HepG2 (cell line): ENCODE measurements at regions not wholly inside any gene's neighbourhood (a gene's known extent, or its start where the extent isn't known, plus 50 kb on each side); places are given as distances from the start of the nearest gene placed in this dataset.

ENCODE experiments used
- ATAC-seq: fragments of 200-7000 bp; cut with Tn5 transposase; 3 replicates; pipeline ENCODE4 v1.9.1; 2020; ENCODE audit warnings: mild to moderate bottlenecking, moderate library complexity
- BruUV-seq: library from RNA; stranded (reverse); fragments of 400-500 nt; replicated peaks from 2 replicates; lab custom pipeline; 2021; lab: Mats Ljungman, UMichigan
- CTCF ChIA-PET: fragments of 300-600 bp; formaldehyde crosslinking; extraction: SDS; loops from one replicate; lab custom pipeline; 2021; ENCODE audit warnings: low total read pairs, inconsistent platforms, low intra/inter-chr PET ratio; lab: Yijun Ruan, JAX
- POLR2A ChIA-PET: fragments of 350-600 bp; sonication (Branson Sonifier 250); formaldehyde crosslinking; loops from one replicate; lab custom pipeline; 2020; ENCODE audit warnings: antibody characterized with exemption, inconsistent platforms; lab: Yijun Ruan, JAX
- DNase-seq: peaks from one replicate; pipeline ENCODE4 v3.0.0-alpha.2; 2015; ENCODE audit warnings: low spot score
- FAIRE-seq: peaks from 3 replicates; lab custom pipeline; 2011; peaks lifted over from hg19 to GRCh38; lab: Jason Lieb, UNC
- H2AFZ ChIP-seq: one replicate; pipeline ENCODE4 v1.6.1; 2011; ENCODE audit warnings: low read length, inconsistent platforms
- H3K27ac ChIP-seq: fragments of 300-600 bp; 3 replicates; pipeline ENCODE4 v1.8.0; 2011; ENCODE audit warnings: mixed run types, mild to moderate bottlenecking, mixed read lengths, low read length, inconsistent platforms; ENCODE audit not compliant: insufficient read depth; ENCODE audit errors: extremely low read length
- H3K27me3 ChIP-seq, 2 experiments: fragments of 200-600 bp in 1 of 2; 2 replicates in 1 of 2; 3 replicates in 1 of 2; pipeline versions ENCODE4 v1.6.0 to v1.8.0; 2011; ENCODE audit warnings: low read length in 2 of 2, mild to moderate bottlenecking in 2 of 2, moderate library complexity in 2 of 2, inconsistent platforms in 1 of 2; ENCODE audit not compliant: insufficient read depth in 2 of 2, control insufficient read depth in 1 of 2
- H3K36me3 ChIP-seq, 2 experiments: fragments of 200-600 bp in 1 of 2; replicated peaks in 1 of 2; 2 replicates in 1 of 2; 3 replicates in 1 of 2; pipeline versions ENCODE4 v1.5.1 to v1.8.0; 2011; ENCODE audit warnings: low read length in 2 of 2, inconsistent platforms in 1 of 2; ENCODE audit not compliant: insufficient read depth in 2 of 2, control insufficient read depth in 1 of 2
- H3K4me1 ChIP-seq: 2 replicates; pipeline ENCODE4 v1.5.1; 2012; ENCODE audit warnings: low read length, inconsistent platforms; ENCODE audit not compliant: insufficient read depth
- H3K4me2 ChIP-seq: 2 replicates; pipeline ENCODE4 v1.6.0; 2011; ENCODE audit warnings: low read depth, low read length, inconsistent platforms
- H3K4me3 ChIP-seq, 3 experiments: fragments of 200-600 bp in 1 of 3; sonication (generic), shearing (Covaris generic) in 1 of 3; replicated peaks in 1 of 3; 2 replicates each; pipeline ENCODE4 v1.5.1; 2011 to 2016; ENCODE audit warnings: low read length in 3 of 3, inconsistent platforms in 2 of 3, low read depth in 2 of 3, mild to moderate bottlenecking in 2 of 3, control low read depth in 1 of 3, mixed read lengths in 1 of 3; ENCODE audit not compliant: insufficient read depth in 1 of 3
- H3K79me2 ChIP-seq: one replicate; pipeline ENCODE4 v1.6.1; 2011; ENCODE audit warnings: low read length, inconsistent platforms; ENCODE audit not compliant: insufficient read depth
- H3K9ac ChIP-seq: 2 replicates; pipeline ENCODE4 v1.6.0; 2011; ENCODE audit warnings: mild to moderate bottlenecking, low read depth, low read length, inconsistent platforms; ENCODE audit not compliant: insufficient read depth
- H3K9me3 ChIP-seq: 2 replicates; pipeline ENCODE4 v1.5.1; 2012; ENCODE audit warnings: mild to moderate bottlenecking, low read length
- H4K20me1 ChIP-seq: 2 replicates; pipeline ENCODE4 v1.6.0; 2011; ENCODE audit warnings: inconsistent platforms, mild to moderate bottlenecking, low read length, moderate library complexity; ENCODE audit not compliant: insufficient read depth
- ARNTL ChIP-seq: sonication (generic); formaldehyde crosslinking; IDR thresholded peaks from 2 replicates; pipeline ENCODE4 v1.4.0; 2020; ENCODE audit warnings: mild to moderate bottlenecking, missing genetic modification reagents
- ATM ChIP-seq: fragments of 450-650 bp; IDR thresholded peaks from 2 replicates; pipeline ENCODE4 v1.7.1; 2017; ENCODE audit warnings: mild to moderate bottlenecking, borderline replicate concordance
- FOXM1 ChIP-seq: sonication (generic); formaldehyde crosslinking; IDR thresholded peaks from 2 replicates; pipeline ENCODE4 v1.5.0; 2020; ENCODE audit warnings: missing genetic modification reagents
- GABPA ChIP-seq, 2 experiments: IDR thresholded peaks; 2 replicates each; pipeline ENCODE4 v1.6.1; 2011 to 2016; ENCODE audit warnings: low read depth in 2 of 2, low read length in 1 of 2, missing biosample characterization in 1 of 2, missing genetic modification characterization in 1 of 2
- NRL ChIP-seq: sonication (generic); formaldehyde crosslinking; IDR thresholded peaks from 2 replicates; pipeline ENCODE4 v1.5.0; 2020; ENCODE audit warnings: missing genetic modification reagents, mild to moderate bottlenecking, moderate library complexity, borderline replicate concordance
- POLR2G ChIP-seq: fragments of 200-400 bp; formaldehyde crosslinking; IDR thresholded peaks from 2 replicates; pipeline ENCODE4 v1.6.1; 2018; ENCODE audit warnings: mild to moderate bottlenecking, low read depth, low read length, moderate library complexity
- SIN3A ChIP-seq: IDR thresholded peaks from 2 replicates; pipeline ENCODE4 v1.6.1; 2011; ENCODE audit warnings: low read depth, mild to moderate bottlenecking, control low read depth, low read length, borderline replicate concordance
- SMARCC2 ChIP-seq: fragments of 450-650 bp; IDR thresholded peaks from 2 replicates; pipeline ENCODE4 v1.6.1; 2017; ENCODE audit warnings: antibody characterized with exemption, mild to moderate bottlenecking
- TAF1 ChIP-seq: sonication (generic); formaldehyde crosslinking; IDR thresholded peaks from 2 replicates; pipeline ENCODE4 v1.4.0; 2020; ENCODE audit warnings: missing genetic modification reagents
- XRCC5 ChIP-seq: fragments of 200-400 bp; formaldehyde crosslinking; optimal IDR thresholded peaks from 2 replicates; pipeline ENCODE3; 2017; ENCODE audit warnings: mild to moderate bottlenecking, low read length
- ZC3H13 ChIP-seq: sonication (generic); formaldehyde crosslinking; IDR thresholded peaks from 2 replicates; pipeline ENCODE4 v1.8.1; 2023; ENCODE audit warnings: mild to moderate bottlenecking, missing genetic modification reagents, moderate library complexity
- ZFP36L2 ChIP-seq: sonication (generic); formaldehyde crosslinking; IDR thresholded peaks from 2 replicates; pipeline ENCODE4 v1.4.0; 2020; ENCODE audit warnings: missing genetic modification reagents
- ZNF543 ChIP-seq: sonication (generic); formaldehyde crosslinking; IDR thresholded peaks from 2 replicates; pipeline ENCODE4 v1.4.0; 2020; ENCODE audit warnings: mild to moderate bottlenecking, missing genetic modification reagents
- ZNF724P ChIP-seq: sonication (generic); formaldehyde crosslinking; IDR thresholded peaks from 2 replicates; pipeline ENCODE4 v1.8.0; 2022; ENCODE audit warnings: missing genetic modification reagents, borderline replicate concordance
- WGBS: methylation state at CpG from one replicate; pipeline ENCODE4 v1.1.6; 2017; ENCODE audit warnings: low lambda C conversion rate; 5-methylcytosine and 5-hydroxymethylcytosine counted together
- in situ Hi-C: cut with HindIII; loops from 2 replicates; pipeline ENCODE4 v1.10.0; 2017; ENCODE audit warnings: low pct_unique_long_range_greater_than_20kb; ENCODE audit not compliant: extremely low pct_ligation_motif_present
- intact Hi-C: fragments of 100-400 bp; cut with micrococcal nuclease; formaldehyde crosslinking; loops from one replicate; pipeline ENCODE4 v1.10.0; 2022; ENCODE audit not compliant: unreplicated experiment
- TF ChIP-seq, protein P1 (sequence below): fragments of 450-650 bp; IDR thresholded peaks from 2 replicates; pipeline ENCODE4 v1.6.1; 2017
- TF ChIP-seq, protein P2 (sequence below): sonication (generic); formaldehyde crosslinking; conservative IDR thresholded peaks from 2 replicates; pipeline ENCODE4 v1.4.0; 2020; ENCODE audit warnings: missing genetic modification reagents
- TF ChIP-seq, protein P3 (sequence below): sonication (generic); formaldehyde crosslinking; IDR thresholded peaks from 2 replicates; pipeline ENCODE4 v1.8.0; 2023; ENCODE audit warnings: mild to moderate bottlenecking, missing genetic modification reagents

DNA sequence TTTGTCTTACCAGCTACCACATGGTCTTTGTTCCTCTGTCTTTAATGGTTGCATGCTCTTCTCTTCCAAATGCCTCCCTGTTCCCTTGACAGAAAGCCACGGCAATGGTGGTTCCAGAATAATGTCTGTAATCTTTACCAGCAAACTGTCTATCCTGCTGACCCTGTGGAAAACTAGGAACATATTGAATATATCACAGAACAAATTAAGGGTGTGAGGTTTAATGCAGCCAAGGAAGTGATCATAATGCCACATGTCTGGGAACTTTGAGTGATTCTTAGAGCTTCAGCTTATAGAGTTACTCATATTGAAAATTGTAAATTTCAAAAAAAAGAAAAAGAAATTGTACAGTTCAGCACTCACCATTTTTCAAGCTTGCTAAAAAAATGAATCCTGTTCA, 282.9 kb upstream of the RARB start:
- CTCF ChIA-PET: no interaction called here

More for the DNA sequence above, 282.9 kb upstream of the RARB start:
- no peaks in the 10 kb centered on the region; a peak in 1 of 5 replicates for H3K27me3 ChIP-seq
- intact Hi-C loops (no loop called here), in situ Hi-C loops (no loop called here)
- H3K9ac ChIP-seq: no peak overlapping the region
- no peak for ATAC-seq
- no peaks in the 10 kb centered on the region for H3K79me2 ChIP-seq
- H3K4me3 ChIP-seq: no peak overlapping the region
- FAIRE-seq: no peak
- no peak overlapping the region for H3K4me2 ChIP-seq
- no peaks in the 10 kb centered on the region for H3K9me3 ChIP-seq
- BruUV-seq: no TSS peak
- no peak for DNase-seq
- POLR2A ChIA-PET: no interaction called here
- no peak overlapping the region for H3K27ac ChIP-seq
- H2AFZ ChIP-seq: no peak overlapping the region
- H3K4me1 ChIP-seq: no peaks in the 10 kb centered on the region
- no peaks in the 10 kb centered on the region for H3K36me3 ChIP-seq
- no peaks in the 10 kb centered on the region for H4K20me1 ChIP-seq
- TF ChIP-seq, protein P1, sequence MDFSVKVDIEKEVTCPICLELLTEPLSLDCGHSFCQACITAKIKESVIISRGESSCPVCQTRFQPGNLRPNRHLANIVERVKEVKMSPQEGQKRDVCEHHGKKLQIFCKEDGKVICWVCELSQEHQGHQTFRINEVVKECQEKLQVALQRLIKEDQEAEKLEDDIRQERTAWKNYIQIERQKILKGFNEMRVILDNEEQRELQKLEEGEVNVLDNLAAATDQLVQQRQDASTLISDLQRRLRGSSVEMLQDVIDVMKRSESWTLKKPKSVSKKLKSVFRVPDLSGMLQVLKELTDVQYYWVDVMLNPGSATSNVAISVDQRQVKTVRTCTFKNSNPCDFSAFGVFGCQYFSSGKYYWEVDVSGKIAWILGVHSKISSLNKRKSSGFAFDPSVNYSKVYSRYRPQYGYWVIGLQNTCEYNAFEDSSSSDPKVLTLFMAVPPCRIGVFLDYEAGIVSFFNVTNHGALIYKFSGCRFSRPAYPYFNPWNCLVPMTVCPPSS: no peak
- TF ChIP-seq ARNTL (CRISPR knock-in tag) (no peak), ZNF724P (CRISPR knock-in tag) (no peak), NRL (CRISPR knock-in tag) (no peak), SMARCC2 (no peak), ATM (no peak), ZNF543 (CRISPR knock-in tag) (no peak), ZC3H13 (CRISPR knock-in tag) (no peak), XRCC5 (no peak), TAF1 (no peak), SIN3A (no peak), ZFP36L2 (CRISPR knock-in tag) (no peak), GABPA (IDR thresholded peaks at IDR 0.05; ENCODE audit: low read depth, low read length) (no peak), GABPA (CRISPR knock-in tag; IDR thresholded peaks at IDR 0.05; ENCODE audit: low read depth) (no peak), POLR2G (no peak), FOXM1 (CRISPR knock-in tag) (no peak)
- TF ChIP-seq, protein P2, sequence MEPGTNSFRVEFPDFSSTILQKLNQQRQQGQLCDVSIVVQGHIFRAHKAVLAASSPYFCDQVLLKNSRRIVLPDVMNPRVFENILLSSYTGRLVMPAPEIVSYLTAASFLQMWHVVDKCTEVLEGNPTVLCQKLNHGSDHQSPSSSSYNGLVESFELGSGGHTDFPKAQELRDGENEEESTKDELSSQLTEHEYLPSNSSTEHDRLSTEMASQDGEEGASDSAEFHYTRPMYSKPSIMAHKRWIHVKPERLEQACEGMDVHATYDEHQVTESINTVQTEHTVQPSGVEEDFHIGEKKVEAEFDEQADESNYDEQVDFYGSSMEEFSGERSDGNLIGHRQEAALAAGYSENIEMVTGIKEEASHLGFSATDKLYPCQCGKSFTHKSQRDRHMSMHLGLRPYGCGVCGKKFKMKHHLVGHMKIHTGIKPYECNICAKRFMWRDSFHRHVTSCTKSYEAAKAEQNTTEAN (CRISPR knock-in tag): no peak
- TF ChIP-seq, protein P3, sequence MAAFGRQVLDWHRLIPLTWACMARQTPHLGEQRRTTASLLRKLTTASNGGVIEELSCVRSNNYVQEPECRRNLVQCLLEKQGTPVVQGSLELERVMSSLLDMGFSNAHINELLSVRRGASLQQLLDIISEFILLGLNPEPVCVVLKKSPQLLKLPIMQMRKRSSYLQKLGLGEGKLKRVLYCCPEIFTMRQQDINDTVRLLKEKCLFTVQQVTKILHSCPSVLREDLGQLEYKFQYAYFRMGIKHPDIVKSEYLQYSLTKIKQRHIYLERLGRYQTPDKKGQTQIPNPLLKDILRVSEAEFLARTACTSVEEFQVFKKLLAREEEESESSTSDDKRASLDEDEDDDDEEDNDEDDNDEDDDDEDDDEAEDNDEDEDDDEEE (CRISPR knock-in tag): no peak
- TF ChIP-seq, all 625 proteins: peak for 0
- 0% methylated on average over 1 of the region's 1 CpG for WGBS
